SK-N-SH treated with all-trans-retinoic acid at 6 μM for 48 hours (cell line): ENCODE measurements at regions not wholly inside any gene's neighbourhood (a gene's known extent, or its start where the extent isn't known, plus 50 kb on each side); places are given as distances from the start of the nearest gene placed in this dataset.
A peak's percentile ranks its signal among the peaks of the same experiment; 100 is the strongest.

ENCODE experiments used
- ATAC-seq: fragments of 200-7000 bp; cut with Tn5 transposase; 3 replicates; pipeline ENCODE4 v1.9.1; 2020; ENCODE audit warnings: mild to moderate bottlenecking, moderate library complexity
- ARNTL ChIP-seq: fragments of 450-650 bp; formaldehyde crosslinking; IDR thresholded peaks from 2 replicates; pipeline ENCODE4 v1.5.0; 2020; ENCODE audit warnings: low read depth, mild to moderate bottlenecking, moderate library complexity, borderline replicate concordance
- BACH2 ChIP-seq: fragments of 250-450 bp; sonication (Bioruptor Pico); IDR thresholded peaks from 2 replicates; pipeline ENCODE4 v1.9.0; 2021; ENCODE audit warnings: mild to moderate bottlenecking, borderline replicate concordance
- CREB5 ChIP-seq: fragments of 250-450 bp; sonication (Bioruptor Pico); IDR thresholded peaks from 2 replicates; pipeline ENCODE4 v1.5.1; 2020; ENCODE audit warnings: low read depth, mild to moderate bottlenecking, moderate library complexity
- CSDC2 ChIP-seq: fragments of 250-450 bp; sonication (Bioruptor Pico); IDR thresholded peaks from 2 replicates; pipeline ENCODE4 v1.5.0; 2020; ENCODE audit warnings: mild to moderate bottlenecking, moderate library complexity
- ESRRG ChIP-seq: fragments of 250-450 bp; sonication (Bioruptor Pico); IDR thresholded peaks from 2 replicates; pipeline ENCODE4 v1.6.1; 2021; ENCODE audit warnings: mild to moderate bottlenecking
- GLIS3 ChIP-seq: fragments of 250-450 bp; sonication (Bioruptor Pico); IDR thresholded peaks from 2 replicates; pipeline ENCODE4 v1.5.0; 2020; ENCODE audit warnings: mild to moderate bottlenecking, moderate library complexity
- ISL1 ChIP-seq: fragments of 250-450 bp; sonication (Bioruptor Pico); IDR thresholded peaks from 2 replicates; pipeline ENCODE4 v2.1.2; 2022; ENCODE audit warnings: mild to moderate bottlenecking, moderate library complexity
- OSR1 ChIP-seq: fragments of 250-450 bp; sonication (Bioruptor Pico); IDR thresholded peaks from 2 replicates; pipeline ENCODE4 v1.8.0; 2022; ENCODE audit warnings: moderate library complexity, mild to moderate bottlenecking, inconsistent platforms
- PPARA ChIP-seq: fragments of 250-450 bp; sonication (Bioruptor Pico); IDR thresholded peaks from 2 replicates; pipeline ENCODE4 v1.5.0; 2020; ENCODE audit warnings: mild to moderate bottlenecking, borderline replicate concordance
- RARB ChIP-seq: fragments of 250-450 bp; sonication (Bioruptor Pico); IDR thresholded peaks from 2 replicates; pipeline ENCODE4 v1.8.0; 2021; ENCODE audit warnings: mild to moderate bottlenecking, moderate library complexity
- SNAI2 ChIP-seq: fragments of 250-450 bp; sonication (Bioruptor Pico); IDR thresholded peaks from 2 replicates; pipeline ENCODE4 v1.5.0; 2020; ENCODE audit warnings: mild to moderate bottlenecking, moderate library complexity
- TCF4 ChIP-seq: fragments of 250-450 bp; sonication (Bioruptor Pico); IDR thresholded peaks from 2 replicates; pipeline ENCODE4 v1.8.0; 2021; ENCODE audit warnings: mild to moderate bottlenecking, moderate library complexity, borderline replicate concordance
- TOX ChIP-seq: fragments of 250-450 bp; sonication (Bioruptor Pico); IDR thresholded peaks from 2 replicates; pipeline ENCODE4 v1.8.0; 2021; ENCODE audit warnings: mild to moderate bottlenecking, moderate library complexity, borderline replicate concordance
- ZC3H10 ChIP-seq: fragments of 250-450 bp; sonication (Bioruptor Pico); IDR thresholded peaks from 2 replicates; pipeline ENCODE4 v1.5.1; 2021; ENCODE audit warnings: mild to moderate bottlenecking, moderate library complexity
- ZFP3 ChIP-seq: fragments of 250-450 bp; sonication (Bioruptor Pico); IDR thresholded peaks from 2 replicates; pipeline ENCODE4 v1.5.0; 2020; ENCODE audit warnings: mild to moderate bottlenecking, moderate library complexity
- ZFP30 ChIP-seq: fragments of 450-650 bp; formaldehyde crosslinking; IDR thresholded peaks from 2 replicates; pipeline ENCODE4 v1.5.0; 2022; ENCODE audit warnings: mild to moderate bottlenecking, moderate library complexity
- ZNF565 ChIP-seq: fragments of 450-650 bp; formaldehyde crosslinking; conservative IDR thresholded peaks from 2 replicates; pipeline ENCODE4 v1.5.0; 2020; ENCODE audit warnings: low read depth, mild to moderate bottlenecking, moderate library complexity
- ZNF70 ChIP-seq: fragments of 450-650 bp; formaldehyde crosslinking; IDR thresholded peaks from 2 replicates; pipeline ENCODE4 v1.5.0; 2020; ENCODE audit warnings: mild to moderate bottlenecking, moderate library complexity
- ZNF8 ChIP-seq: fragments of 450-650 bp; formaldehyde crosslinking; IDR thresholded peaks from 2 replicates; pipeline ENCODE4 v1.5.0; 2020; ENCODE audit warnings: mild to moderate bottlenecking, moderate library complexity
- TF ChIP-seq, protein P1 (sequence below): fragments of 250-450 bp; sonication (Bioruptor Pico); IDR thresholded peaks from 2 replicates; pipeline ENCODE4 v1.8.0; 2021; ENCODE audit warnings: low read depth, mild to moderate bottlenecking, moderate library complexity, borderline replicate concordance
- TF ChIP-seq, protein P2 (sequence below): fragments of 250-450 bp; sonication (Bioruptor Pico); IDR thresholded peaks from 2 replicates; pipeline ENCODE4 v1.8.0; 2020; ENCODE audit warnings: mild to moderate bottlenecking, moderate library complexity, borderline replicate concordance
- TF ChIP-seq, protein P3 (sequence below): fragments of 250-450 bp; sonication (Bioruptor Pico); IDR thresholded peaks from 2 replicates; pipeline ENCODE4 v1.5.1; 2021; ENCODE audit warnings: mild to moderate bottlenecking, moderate library complexity

- no peak for ATAC-seq
- TF ChIP-seq ZFP30 (CRISPR knock-in tag), result no peak
- no peak for TF ChIP-seq GLIS3 (CRISPR knock-in tag)
- no peak for TF ChIP-seq ZC3H10
- no peak for TF ChIP-seq ZNF8 (CRISPR knock-in tag)
- TF ChIP-seq ARNTL (CRISPR knock-in tag), result no peak
- TF ChIP-seq, protein P1, sequence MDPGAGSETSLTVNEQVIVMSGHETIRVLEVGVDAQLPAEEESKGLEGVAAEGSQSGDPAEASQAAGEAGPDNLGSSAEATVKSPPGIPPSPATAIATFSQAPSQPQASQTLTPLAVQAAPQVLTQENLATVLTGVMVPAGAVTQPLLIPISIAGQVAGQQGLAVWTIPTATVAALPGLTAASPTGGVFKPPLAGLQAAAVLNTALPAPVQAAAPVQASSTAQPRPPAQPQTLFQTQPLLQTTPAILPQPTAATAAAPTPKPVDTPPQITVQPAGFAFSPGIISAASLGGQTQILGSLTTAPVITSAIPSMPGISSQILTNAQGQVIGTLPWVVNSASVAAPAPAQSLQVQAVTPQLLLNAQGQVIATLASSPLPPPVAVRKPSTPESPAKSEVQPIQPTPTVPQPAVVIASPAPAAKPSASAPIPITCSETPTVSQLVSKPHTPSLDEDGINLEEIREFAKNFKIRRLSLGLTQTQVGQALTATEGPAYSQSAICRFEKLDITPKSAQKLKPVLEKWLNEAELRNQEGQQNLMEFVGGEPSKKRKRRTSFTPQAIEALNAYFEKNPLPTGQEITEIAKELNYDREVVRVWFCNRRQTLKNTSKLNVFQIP (CRISPR knock-in tag), result no peak
- no peak for TF ChIP-seq TCF4 (CRISPR knock-in tag)
- TF ChIP-seq CREB5 (CRISPR knock-in tag), result no peak
- TF ChIP-seq ZFP3, result no peak
- no peak for TF ChIP-seq ZNF70
- no peak for TF ChIP-seq OSR1 (CRISPR knock-in tag)
- TF ChIP-seq TOX (CRISPR knock-in tag), result no peak
- no peak for TF ChIP-seq SNAI2
- no peak for TF ChIP-seq ISL1 (CRISPR knock-in tag)
- TF ChIP-seq, protein P2, sequence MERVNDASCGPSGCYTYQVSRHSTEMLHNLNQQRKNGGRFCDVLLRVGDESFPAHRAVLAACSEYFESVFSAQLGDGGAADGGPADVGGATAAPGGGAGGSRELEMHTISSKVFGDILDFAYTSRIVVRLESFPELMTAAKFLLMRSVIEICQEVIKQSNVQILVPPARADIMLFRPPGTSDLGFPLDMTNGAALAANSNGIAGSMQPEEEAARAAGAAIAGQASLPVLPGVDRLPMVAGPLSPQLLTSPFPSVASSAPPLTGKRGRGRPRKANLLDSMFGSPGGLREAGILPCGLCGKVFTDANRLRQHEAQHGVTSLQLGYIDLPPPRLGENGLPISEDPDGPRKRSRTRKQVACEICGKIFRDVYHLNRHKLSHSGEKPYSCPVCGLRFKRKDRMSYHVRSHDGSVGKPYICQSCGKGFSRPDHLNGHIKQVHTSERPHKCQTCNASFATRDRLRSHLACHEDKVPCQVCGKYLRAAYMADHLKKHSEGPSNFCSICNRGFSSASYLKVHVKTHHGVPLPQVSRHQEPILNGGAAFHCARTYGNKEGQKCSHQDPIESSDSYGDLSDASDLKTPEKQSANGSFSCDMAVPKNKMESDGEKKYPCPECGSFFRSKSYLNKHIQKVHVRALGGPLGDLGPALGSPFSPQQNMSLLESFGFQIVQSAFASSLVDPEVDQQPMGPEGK (CRISPR knock-in tag), result no peak
- TF ChIP-seq ESRRG, result no peak
- TF ChIP-seq ZNF565 (CRISPR knock-in tag), result no peak
- TF ChIP-seq BACH2 (CRISPR knock-in tag), result no peak
These were observed 102.2 kb downstream of the CDC42EP3 start for GRCh38 chr2:37569131-37569823.

- TF ChIP-seq, protein P2 (CRISPR knock-in tag), result no peak
- TF ChIP-seq ISL1 (CRISPR knock-in tag) (no peak), CSDC2 (CRISPR knock-in tag) (no peak), OSR1 (CRISPR knock-in tag) (no peak), ZNF70 (no peak), RARB (no peak), ZNF565 (CRISPR knock-in tag) (no peak), BACH2 (CRISPR knock-in tag) (no peak), ESRRG (no peak)
- no peak for ATAC-seq
These were observed 101.3 kb downstream of the CDC42EP3 start for GRCh38 chr2:37569986-37570679.

GRCh38 chr2:37570773-37571586, 100.5 kb downstream of the CDC42EP3 start:
- peak; percentile 83 for ATAC-seq
- TF ChIP-seq PPARA (CRISPR knock-in tag), result no peak
- TF ChIP-seq TCF4 (CRISPR knock-in tag), result peak; percentile 36; the same call in 1 of the 2 replicates
- 0 out of 2 replicates have a peak, but pooled peaks have one; percentile 43 for TF ChIP-seq ZFP3
- TF ChIP-seq ARNTL (CRISPR knock-in tag), result no peak
- TF ChIP-seq, protein P3, sequence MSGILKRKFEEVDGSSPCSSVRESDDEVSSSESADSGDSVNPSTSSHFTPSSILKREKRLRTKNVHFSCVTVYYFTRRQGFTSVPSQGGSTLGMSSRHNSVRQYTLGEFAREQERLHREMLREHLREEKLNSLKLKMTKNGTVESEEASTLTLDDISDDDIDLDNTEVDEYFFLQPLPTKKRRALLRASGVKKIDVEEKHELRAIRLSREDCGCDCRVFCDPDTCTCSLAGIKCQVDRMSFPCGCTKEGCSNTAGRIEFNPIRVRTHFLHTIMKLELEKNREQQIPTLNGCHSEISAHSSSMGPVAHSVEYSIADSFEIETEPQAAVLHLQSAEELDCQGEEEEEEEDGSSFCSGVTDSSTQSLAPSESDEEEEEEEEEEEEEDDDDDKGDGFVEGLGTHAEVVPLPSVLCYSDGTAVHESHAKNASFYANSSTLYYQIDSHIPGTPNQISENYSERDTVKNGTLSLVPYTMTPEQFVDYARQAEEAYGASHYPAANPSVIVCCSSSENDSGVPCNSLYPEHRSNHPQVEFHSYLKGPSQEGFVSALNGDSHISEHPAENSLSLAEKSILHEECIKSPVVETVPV (CRISPR knock-in tag), result no peak
- TF ChIP-seq ZNF565 (CRISPR knock-in tag), result no peak
- peak; percentile 48; the same call in 1 of the 2 replicates for TF ChIP-seq CREB5 (CRISPR knock-in tag)
- TF ChIP-seq ZNF8 (CRISPR knock-in tag), result no peak
- TF ChIP-seq GLIS3 (CRISPR knock-in tag), result no peak
- no peak for TF ChIP-seq SNAI2
- TF ChIP-seq OSR1 (CRISPR knock-in tag), result no peak
- TF ChIP-seq CSDC2 (CRISPR knock-in tag), result peak; percentile 51; the same call in 1 of the 2 replicates
- TF ChIP-seq BACH2 (CRISPR knock-in tag), result no peak
